ENCODE measurements at regions not wholly inside any gene's neighbourhood (a gene's known extent, or its start where the extent isn't known, plus 50 kb on each side); places are given as distances from the start of the nearest gene placed in this dataset.

DNA sequence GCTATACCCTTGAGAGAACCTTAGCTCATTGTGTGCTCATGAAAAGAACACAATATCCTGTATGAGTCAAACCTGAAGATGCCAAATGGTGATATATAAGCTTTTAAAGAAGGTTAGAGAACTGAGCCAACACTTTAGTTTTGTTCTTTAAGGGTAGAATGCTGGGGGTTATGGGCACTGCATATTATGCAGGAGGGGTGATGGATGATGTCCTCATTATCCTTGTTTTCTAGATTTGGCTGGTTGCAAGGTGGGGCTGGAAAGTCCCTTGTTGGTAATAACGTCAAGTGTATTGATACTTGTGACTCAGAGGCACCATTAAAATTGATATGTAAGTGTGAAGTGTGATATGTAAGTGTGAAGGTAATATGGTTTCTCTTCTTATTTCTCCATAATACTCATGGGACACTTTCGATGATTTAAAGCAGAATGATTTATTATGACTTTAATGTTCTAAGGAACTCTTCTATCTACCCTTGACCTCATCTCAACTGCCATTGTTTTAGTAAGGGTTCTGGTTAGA, 113.7 kb upstream of the DTNBP1 start:
- no peak overlapping the region for H3K27ac ChIP-seq
- TF ChIP-seq, protein P1, sequence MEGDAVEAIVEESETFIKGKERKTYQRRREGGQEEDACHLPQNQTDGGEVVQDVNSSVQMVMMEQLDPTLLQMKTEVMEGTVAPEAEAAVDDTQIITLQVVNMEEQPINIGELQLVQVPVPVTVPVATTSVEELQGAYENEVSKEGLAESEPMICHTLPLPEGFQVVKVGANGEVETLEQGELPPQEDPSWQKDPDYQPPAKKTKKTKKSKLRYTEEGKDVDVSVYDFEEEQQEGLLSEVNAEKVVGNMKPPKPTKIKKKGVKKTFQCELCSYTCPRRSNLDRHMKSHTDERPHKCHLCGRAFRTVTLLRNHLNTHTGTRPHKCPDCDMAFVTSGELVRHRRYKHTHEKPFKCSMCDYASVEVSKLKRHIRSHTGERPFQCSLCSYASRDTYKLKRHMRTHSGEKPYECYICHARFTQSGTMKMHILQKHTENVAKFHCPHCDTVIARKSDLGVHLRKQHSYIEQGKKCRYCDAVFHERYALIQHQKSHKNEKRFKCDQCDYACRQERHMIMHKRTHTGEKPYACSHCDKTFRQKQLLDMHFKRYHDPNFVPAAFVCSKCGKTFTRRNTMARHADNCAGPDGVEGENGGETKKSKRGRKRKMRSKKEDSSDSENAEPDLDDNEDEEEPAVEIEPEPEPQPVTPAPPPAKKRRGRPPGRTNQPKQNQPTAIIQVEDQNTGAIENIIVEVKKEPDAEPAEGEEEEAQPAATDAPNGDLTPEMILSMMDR (conservative IDR thresholded peaks at IDR 0.05), result no peak

DNA sequence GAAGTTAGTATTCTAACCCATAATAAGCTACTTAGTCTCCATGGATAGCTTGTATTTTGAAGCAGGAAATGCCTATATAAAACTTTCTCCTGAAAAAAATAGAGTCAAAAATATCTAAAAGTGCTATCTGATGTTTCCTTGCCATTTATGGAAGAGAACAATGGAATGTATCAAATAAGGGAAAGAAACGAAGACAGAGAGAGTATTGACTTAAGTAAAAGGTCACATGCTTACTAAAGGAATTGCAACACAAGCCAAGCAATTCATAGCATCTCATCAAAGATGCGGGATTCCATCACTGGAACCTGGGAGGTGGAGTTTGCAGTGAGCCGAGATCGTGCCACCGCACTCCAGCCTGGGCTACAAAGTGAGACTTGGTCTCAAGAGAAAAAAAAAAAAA, 112.9 kb upstream of the DTNBP1 start:
- H3K27ac ChIP-seq, result no peak overlapping the region
- TF ChIP-seq, protein P1 (conservative IDR thresholded peaks at IDR 0.05), result no peak

DNA sequence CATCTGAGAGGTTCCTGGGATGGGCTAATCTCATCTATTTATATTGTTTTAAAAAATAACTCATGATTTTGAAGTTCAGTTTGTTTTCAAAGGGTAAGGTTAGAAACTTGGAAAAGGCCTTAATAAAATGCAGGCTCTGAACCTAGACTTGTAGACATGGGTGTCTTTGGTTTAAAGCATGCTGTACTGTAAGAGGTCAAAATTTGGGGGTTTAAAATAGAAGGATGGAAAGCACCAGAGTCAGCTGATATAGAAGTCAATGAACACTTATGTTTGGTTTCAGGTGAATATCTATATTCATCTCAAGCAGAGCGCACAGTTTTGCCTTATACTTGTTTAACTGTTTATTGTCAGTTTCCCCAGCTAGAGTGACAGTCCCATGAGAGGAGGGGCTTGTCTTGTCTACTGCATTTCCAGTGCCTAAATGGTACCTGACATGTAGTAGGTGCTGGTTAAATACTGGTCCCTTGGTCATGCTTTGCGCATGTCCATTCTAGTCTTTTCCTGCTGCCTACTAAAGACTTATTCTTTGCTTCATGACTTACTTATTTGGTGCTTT, 112.3 kb upstream of the DTNBP1 start:
- TF ChIP-seq, protein P1 (conservative IDR thresholded peaks at IDR 0.05), result no peak

DNA sequence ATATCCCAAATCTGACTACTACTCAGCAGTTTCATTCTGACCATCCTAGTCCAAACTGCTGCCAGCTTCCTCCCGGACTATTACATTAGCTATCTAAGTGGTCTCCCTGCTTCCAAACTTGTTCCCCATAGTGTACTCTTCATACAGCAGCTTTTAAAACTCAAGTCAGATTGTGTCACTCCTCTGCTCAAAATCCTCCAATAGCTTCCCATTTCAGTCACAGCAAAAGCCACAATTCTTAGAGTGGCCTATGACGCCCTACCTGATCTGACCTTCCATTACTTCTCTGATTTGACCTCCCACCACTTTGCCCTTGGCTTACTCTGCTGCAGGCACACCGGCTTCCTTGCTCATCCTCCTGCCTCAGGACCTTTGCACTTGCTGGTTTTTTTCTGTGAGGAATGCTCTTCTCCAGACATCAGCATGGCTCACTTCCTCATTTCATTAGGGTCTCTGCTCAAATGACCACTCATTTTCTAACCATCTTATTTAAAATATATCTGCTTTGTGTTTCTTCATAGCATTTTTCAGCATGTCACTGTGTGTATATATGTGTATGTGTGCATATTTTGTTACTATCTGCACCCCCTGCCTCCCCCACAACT, 111.1 kb upstream of the DTNBP1 start:
- H3K27ac ChIP-seq, result no peak overlapping the region
- TF ChIP-seq, protein P1 (conservative IDR thresholded peaks at IDR 0.05), result no peak

More for the DNA sequence above, 112.3 kb upstream of the DTNBP1 start:
- no peak overlapping the region for H3K27ac ChIP-seq

DNA sequence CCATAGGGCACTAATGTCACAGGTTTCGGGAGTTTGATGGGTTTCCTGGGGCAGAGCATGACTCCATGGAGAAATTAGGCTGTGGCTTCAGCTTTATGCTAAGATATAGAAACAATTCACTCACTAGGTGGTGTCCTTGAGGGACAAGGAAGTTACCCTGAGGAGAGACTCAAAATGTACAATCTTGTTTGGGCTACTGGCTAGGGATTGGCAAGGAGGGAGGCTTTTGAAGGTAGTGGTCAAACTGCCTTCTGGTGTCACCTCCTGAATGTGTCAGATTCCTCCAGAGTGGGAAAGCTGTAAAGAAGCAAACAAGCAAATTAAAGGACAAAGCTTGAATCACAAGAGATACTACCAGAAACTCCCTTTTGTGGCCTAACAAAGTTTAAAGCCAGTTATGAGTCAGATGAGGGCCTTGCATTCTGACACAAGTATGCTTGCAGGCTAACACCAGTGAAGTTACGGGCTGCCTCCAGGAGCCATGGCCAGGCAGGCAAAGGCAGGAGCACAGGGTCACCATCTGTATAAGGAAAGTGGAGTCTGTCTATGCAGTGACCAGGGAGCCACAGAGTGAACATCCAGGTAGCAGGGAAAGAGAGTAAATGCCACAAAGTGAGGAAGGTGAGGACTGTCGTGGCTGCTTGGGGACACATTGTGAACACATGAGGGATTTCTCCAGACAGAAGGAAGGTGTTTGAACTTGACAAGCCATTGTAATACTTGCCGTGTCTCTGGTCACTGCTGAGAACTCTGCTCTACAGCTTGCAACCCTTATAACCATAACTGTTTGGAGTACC, 107.7 kb upstream of the DTNBP1 start:
- no peak overlapping the region for H3K27ac ChIP-seq
- TF ChIP-seq, protein P1 (conservative IDR thresholded peaks at IDR 0.05), result no peak

DNA sequence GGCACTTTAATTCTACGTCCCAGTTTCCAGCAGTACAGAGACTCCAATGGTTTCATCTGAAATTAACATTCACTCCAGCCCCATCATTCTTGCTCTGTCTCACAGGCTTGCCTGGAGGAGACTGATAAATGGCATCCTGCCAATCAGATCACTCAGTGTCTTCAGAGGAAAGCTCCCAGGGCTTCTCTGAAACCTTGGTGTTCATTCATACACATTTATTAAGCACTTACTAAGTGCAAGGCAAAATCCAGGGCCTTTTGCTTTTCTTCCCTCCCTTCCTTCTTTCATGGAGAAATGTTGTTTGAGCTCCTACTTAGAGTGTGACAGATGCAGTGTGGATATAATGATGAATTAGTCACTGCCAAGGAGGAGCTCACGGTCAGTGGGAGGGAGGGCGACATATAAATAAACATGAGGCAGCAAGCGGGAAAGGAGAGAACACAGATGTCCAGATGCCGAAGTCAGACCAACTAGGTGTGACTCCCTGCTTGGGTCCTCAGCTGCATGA, 106.7 kb upstream of the DTNBP1 start:
- no peak overlapping the region for H3K27ac ChIP-seq
- TF ChIP-seq, protein P1 (conservative IDR thresholded peaks at IDR 0.05), result no peak

DNA sequence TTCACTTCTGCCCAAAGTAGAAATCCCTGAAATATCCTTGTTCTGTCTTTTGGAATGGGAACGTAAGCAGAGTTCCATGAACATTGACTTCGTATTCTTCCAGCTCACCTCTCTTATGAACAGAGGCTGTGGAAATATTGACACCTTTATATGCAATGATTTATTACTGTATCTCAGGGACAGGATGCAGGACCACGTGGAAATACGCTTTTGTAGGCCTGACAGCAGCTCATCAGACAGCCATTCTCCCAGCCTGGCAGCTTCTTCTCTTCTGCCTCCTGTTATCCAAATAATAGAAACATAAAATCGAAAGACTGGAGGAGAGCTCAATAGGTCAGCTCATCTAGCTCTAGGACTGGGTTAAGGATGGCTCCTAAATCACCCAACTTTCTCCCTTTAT, 106.2 kb upstream of the DTNBP1 start:
- TF ChIP-seq, protein P1 (conservative IDR thresholded peaks at IDR 0.05), result no peak
- H3K27ac ChIP-seq, result no peak overlapping the region
